ENCODE measurements at regions not wholly inside any gene's neighbourhood (a gene's known extent, or its start where the extent isn't known, plus 50 kb on each side); places are given as distances from the start of the nearest gene placed in this dataset.

- TF ChIP-seq CTCF (conservative IDR thresholded peaks at IDR 0.05) (no peak), EZH2 (IDR thresholded peaks at IDR 0.05; ENCODE audit: low read depth) (no peak)
These were observed 75.1 kb upstream of the EN2 start for GRCh38 chr7:155382802-155383171.
